Mammary epithelial cell (primary cell): ENCODE measurements at regions not wholly inside any gene's neighbourhood (a gene's known extent, or its start where the extent isn't known, plus 50 kb on each side); places are given as distances from the start of the nearest gene placed in this dataset.

Source experiments
- CTCF ChIP-seq, 2 donors: IDR thresholded peaks in 1 of 2; conservative IDR thresholded peaks in 1 of 2; 2 replicates each; pipeline ENCODE4 v1.5.1; 2011 to 2012; ENCODE audit warnings: inconsistent platforms in 2 of 2, low read length in 2 of 2, mild to moderate bottlenecking in 2 of 2, control low read depth in 1 of 2, low read depth in 1 of 2; ENCODE audit not compliant: insufficient read depth in 1 of 2; ENCODE audit errors: extremely low read depth in 1 of 2
- EZH2 ChIP-seq: IDR thresholded peaks from 2 replicates; pipeline ENCODE4 v1.6.1; 2012; ENCODE audit warnings: low read length, inconsistent platforms, borderline replicate concordance

- TF ChIP-seq CTCF (conservative IDR thresholded peaks at IDR 0.05 in 1 of 2, IDR thresholded peaks at IDR 0.05 in 1 of 2; ENCODE audit: extremely low read depth in 1 of 2, insufficient read depth in 1 of 2, low read depth in 1 of 2, low read length in 2 of 2) (no peak), EZH2 (no peak)
Measured at GRCh38 chr15:25981114-25981513, 118.0 kb upstream of the ATP10A start.
